ENCODE measurements at regions not wholly inside any gene's neighbourhood (a gene's known extent, or its start where the extent isn't known, plus 50 kb on each side); places are given as distances from the start of the nearest gene placed in this dataset.

DNA sequence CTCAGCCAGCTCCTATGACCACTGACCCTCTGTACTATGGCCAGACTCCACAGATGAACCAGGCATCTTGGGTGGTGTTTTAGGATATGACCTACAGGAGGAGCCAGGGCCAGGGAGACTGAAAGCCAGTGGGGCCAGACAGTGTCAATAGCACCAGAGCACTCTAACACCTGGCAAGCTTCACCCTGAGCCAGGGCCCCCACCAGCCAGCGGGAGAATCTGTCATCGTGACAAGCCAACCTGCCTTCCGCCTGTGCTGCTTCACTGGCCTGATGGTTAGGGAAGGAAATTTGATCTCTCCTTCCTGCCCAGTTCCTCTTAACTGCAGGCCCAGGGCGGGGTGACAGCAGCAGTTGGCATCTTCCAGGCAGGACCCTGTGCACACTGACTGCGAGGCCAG is 222.4 kb downstream of the UQCRFS1 start:
- TF ChIP-seq, protein P1, sequence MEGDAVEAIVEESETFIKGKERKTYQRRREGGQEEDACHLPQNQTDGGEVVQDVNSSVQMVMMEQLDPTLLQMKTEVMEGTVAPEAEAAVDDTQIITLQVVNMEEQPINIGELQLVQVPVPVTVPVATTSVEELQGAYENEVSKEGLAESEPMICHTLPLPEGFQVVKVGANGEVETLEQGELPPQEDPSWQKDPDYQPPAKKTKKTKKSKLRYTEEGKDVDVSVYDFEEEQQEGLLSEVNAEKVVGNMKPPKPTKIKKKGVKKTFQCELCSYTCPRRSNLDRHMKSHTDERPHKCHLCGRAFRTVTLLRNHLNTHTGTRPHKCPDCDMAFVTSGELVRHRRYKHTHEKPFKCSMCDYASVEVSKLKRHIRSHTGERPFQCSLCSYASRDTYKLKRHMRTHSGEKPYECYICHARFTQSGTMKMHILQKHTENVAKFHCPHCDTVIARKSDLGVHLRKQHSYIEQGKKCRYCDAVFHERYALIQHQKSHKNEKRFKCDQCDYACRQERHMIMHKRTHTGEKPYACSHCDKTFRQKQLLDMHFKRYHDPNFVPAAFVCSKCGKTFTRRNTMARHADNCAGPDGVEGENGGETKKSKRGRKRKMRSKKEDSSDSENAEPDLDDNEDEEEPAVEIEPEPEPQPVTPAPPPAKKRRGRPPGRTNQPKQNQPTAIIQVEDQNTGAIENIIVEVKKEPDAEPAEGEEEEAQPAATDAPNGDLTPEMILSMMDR (IDR thresholded peaks at IDR 0.05), result no peak
- no peak for TF ChIP-seq POLR2A (IDR thresholded peaks at IDR 0.05)
